ENCODE measurements at regions not wholly inside any gene's neighbourhood (a gene's known extent, or its start where the extent isn't known, plus 50 kb on each side); places are given as distances from the start of the nearest gene placed in this dataset.

DNA sequence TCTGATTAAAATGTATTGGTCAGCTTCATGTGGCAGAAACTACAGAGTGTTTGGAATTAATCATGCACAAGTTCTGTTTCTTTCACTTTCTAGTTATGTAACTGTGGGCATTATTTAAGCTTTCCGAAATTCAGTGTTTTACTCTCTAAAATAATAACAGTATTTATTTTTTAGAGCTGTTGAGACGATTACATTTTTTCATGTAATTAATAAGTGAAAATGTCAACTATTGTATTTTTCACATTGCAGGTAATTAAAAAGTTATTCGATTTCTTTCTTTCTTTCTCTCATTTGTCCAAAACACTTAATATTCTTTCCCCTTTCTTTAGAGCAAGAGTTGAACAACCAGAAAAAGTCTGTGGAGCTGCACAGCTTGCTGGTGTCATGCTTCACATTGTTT lies 559.4 kb upstream of the PCDH20 start:
- TF ChIP-seq, protein P1, sequence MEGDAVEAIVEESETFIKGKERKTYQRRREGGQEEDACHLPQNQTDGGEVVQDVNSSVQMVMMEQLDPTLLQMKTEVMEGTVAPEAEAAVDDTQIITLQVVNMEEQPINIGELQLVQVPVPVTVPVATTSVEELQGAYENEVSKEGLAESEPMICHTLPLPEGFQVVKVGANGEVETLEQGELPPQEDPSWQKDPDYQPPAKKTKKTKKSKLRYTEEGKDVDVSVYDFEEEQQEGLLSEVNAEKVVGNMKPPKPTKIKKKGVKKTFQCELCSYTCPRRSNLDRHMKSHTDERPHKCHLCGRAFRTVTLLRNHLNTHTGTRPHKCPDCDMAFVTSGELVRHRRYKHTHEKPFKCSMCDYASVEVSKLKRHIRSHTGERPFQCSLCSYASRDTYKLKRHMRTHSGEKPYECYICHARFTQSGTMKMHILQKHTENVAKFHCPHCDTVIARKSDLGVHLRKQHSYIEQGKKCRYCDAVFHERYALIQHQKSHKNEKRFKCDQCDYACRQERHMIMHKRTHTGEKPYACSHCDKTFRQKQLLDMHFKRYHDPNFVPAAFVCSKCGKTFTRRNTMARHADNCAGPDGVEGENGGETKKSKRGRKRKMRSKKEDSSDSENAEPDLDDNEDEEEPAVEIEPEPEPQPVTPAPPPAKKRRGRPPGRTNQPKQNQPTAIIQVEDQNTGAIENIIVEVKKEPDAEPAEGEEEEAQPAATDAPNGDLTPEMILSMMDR (IDR thresholded peaks at IDR 0.05) = no peak
- no peak for TF ChIP-seq ZFX (IDR thresholded peaks at IDR 0.05; ENCODE audit: borderline replicate concordance)

DNA sequence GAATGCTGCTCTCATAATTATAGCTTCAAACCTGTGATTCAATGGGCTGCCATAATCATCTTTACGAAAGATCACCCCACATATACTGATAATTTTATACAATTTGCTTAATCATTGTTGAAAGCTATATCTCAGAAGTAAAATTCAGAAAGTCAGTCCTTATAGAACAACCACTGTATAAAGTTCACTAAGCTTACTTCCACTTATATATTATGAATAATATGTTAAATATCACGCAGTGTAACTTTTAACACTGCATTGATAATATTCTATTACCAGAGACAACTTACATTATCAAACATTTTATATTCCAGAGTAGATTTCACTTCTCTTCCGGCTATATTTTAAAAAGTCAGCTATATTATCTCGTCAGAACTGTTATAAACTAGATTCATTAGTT lies 550.1 kb upstream of the PCDH20 start:
- TF ChIP-seq ZFX (IDR thresholded peaks at IDR 0.05; ENCODE audit: borderline replicate concordance) = no peak
- TF ChIP-seq, protein P1 (IDR thresholded peaks at IDR 0.05) = no peak
- H3K27ac ChIP-seq = no peak overlapping the region

More for the DNA sequence above, 559.4 kb upstream of the PCDH20 start:
- H3K27ac ChIP-seq = no peak overlapping the region

DNA sequence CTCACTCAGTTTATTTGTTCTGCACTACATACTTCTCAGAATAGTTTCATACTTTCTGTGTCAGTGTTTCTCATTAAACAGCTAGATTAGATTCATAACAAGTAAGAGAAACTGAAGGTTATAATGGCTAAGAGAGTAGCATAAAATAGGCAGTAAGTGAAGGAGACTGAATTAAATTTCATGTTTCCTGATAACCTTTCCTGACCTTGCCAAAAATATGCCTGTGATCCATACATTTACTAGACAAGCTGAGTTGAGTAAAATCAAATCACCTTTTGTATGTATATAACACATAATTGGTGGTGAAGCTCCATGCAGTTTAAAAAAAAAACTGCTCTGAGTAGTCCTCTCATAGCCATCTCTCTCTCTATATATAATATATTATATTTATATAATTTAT lies 545.3 kb upstream of the PCDH20 start:
- no peak overlapping the region for H3K27ac ChIP-seq
- TF ChIP-seq ZFX (IDR thresholded peaks at IDR 0.05; ENCODE audit: borderline replicate concordance) = no peak
- TF ChIP-seq, protein P1 (IDR thresholded peaks at IDR 0.05) = no peak

DNA sequence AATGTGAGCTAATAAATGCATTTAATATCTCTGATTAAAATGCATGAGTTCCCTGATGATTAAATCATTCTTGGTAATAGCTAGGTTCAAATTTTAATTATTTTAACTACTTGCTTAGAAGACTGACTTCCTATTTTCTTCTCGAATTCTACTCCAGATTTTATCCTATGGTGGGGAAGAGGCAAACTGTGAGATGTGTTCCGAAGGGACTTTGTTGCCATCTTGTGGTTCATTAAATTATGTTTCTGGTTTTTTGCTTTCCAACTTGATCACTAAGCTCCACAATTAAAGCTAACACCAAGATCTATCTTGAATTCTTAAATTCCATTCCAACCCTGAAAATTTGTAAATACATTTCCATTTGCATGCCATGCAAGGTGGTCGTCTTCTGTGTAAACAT lies 538.4 kb upstream of the PCDH20 start:
- no peak overlapping the region for H3K27ac ChIP-seq
- no peak for TF ChIP-seq ZFX (IDR thresholded peaks at IDR 0.05; ENCODE audit: borderline replicate concordance)
- TF ChIP-seq, protein P1 (IDR thresholded peaks at IDR 0.05) = peak; percentile 78

DNA sequence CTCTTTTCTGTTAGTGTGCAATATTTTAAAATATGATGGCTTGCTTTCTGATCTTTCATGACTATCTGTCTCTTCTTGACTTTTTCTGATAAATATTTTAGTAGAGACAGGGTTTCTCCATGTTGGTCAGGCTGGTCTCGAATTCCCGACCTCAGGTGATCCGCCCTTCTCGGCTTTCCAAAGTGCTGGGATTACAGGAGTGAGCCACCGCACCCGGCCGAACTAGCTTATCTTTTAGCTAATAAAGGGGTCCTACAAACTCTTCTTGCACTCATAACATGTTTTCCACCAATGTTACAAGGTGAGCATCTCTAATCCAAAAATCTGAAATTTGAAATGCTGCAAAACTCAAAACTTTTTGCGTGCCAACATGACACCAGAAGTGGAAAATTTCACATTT lies 535.2 kb upstream of the PCDH20 start:
- TF ChIP-seq, protein P1 (IDR thresholded peaks at IDR 0.05) = no peak
- no peak for TF ChIP-seq ZFX (IDR thresholded peaks at IDR 0.05; ENCODE audit: borderline replicate concordance)
- no peak overlapping the region for H3K27ac ChIP-seq

DNA sequence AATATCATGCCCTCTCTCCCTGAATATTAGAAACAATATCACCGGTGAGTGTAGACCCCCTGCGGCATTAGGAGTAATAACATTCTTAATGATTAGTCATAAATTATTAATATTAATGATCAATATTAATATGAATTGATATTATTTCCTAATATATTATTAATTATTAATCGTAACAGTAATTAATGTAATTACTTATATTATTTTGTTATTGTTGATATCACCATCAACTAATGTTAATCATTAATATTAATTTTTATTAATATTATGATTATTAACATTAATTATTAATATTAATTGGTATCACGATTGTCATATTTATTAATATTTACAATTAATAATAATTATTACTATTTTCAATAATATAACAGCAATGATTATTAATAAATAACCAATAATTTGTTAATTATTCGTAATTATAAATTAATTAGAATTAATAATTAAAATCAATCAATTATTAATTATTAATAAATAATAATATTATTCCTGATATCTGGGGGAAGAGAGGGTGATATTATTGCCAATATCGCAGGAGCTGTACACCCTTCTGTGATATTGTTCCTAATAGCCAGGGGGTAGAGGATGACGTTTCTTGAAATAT lies 528.8 kb upstream of the PCDH20 start:
- no peak overlapping the region for H3K27ac ChIP-seq
- TF ChIP-seq ZFX (IDR thresholded peaks at IDR 0.05; ENCODE audit: borderline replicate concordance) = no peak
- TF ChIP-seq, protein P1 (IDR thresholded peaks at IDR 0.05) = no peak

DNA sequence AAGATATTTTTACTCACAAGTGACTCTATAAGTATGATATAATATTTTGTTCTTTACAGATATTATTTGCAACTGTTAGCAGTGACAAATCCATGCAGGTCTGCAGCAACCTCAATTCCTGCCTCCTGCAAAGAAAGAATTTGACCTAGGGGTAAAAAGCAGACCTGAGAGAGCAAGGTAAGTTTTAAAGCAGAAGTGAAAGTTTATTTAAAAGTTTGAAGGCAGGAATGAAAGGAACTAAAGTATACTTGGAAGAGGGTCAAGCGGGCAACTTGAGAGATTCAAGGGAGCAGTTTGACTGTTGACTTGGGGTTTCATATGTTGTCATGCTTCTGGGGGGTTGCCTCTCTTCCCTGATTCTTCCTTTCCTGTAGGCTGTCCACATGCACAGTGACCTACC lies 520.1 kb upstream of the PCDH20 start:
- no peak overlapping the region; the same call in 1 of the 2 replicates for H3K27ac ChIP-seq
- no peak for TF ChIP-seq ZFX (IDR thresholded peaks at IDR 0.05; ENCODE audit: borderline replicate concordance)
- TF ChIP-seq, protein P1 (IDR thresholded peaks at IDR 0.05) = no peak

Measured in 22Rv1 (cell line).